ENCODE measurements at regions not wholly inside any gene's neighbourhood (a gene's known extent, or its start where the extent isn't known, plus 50 kb on each side); places are given as distances from the start of the nearest gene placed in this dataset.

DNA sequence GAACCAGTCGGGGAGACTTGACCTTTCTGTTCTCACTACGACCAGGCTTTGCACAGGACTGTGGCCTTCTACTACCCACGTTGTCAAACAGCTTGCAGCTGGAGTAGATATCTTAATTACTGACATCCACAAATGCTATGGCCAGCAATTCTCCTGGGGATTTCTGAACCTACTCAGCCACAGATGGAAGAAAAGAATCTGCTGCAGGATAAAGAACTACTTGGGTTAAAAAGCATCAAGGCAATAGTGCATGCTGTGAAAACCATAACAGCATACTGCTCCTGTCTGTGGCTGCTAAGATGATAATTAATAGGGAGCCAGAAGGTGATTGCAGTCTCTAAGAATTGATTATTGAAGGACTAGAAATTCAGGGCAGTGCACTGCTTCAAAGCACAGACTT is 859.2 kb upstream of the SEMA6D start:
- H3K4me3 ChIP-seq (ENCODE audit: low read depth in 1 of 5, low read length in 5 of 5) = no peak overlapping the region
- no peaks in the 10 kb centered on the region for H3K36me3 ChIP-seq (ENCODE audit: control insufficient read depth in 5 of 5, insufficient read depth in 5 of 5, low read length in 5 of 5)
- no peak overlapping the region for H3K9ac ChIP-seq (ENCODE audit: low read length in 5 of 5)
- H3K27me3 ChIP-seq (ENCODE audit: control insufficient read depth in 5 of 5, insufficient read depth in 4 of 5, low read length in 5 of 5) = no peaks in the 10 kb centered on the region
- H3K4me1 ChIP-seq (ENCODE audit: control insufficient read depth in 5 of 5, insufficient read depth in 5 of 5, low read length in 5 of 5) = no peaks in the 10 kb centered on the region
- no peak overlapping the region for H3K27ac ChIP-seq (ENCODE audit: low read depth, low read length)
- H3K9me3 ChIP-seq (ENCODE audit: control insufficient read depth in 5 of 5, low read length in 5 of 5) = no peaks in the 10 kb centered on the region

DNA sequence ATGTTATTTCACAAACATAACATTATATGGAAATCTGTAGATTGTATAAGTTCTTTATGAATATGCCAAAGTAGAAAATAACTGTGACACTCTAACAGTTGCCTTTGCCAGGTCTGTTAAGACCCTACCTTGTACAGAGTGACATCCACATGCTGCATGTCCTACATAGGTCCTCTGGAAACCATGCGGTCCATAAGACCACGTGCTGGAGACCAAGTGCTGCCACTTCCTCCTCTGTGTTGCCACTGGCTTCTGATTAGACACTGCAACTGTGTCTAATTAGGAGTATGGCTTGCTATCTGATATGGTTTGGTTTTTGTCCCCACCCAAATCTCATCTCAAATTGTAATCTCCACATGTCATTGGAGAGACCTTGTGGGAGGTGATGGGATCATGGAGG is 855.5 kb upstream of the SEMA6D start:
- H3K4me3 ChIP-seq (ENCODE audit: low read depth in 1 of 5, low read length in 5 of 5) = no peak overlapping the region
- H3K27ac ChIP-seq (ENCODE audit: low read depth, low read length) = no peak overlapping the region
- no peaks in the 10 kb centered on the region for H3K36me3 ChIP-seq (ENCODE audit: control insufficient read depth in 5 of 5, insufficient read depth in 5 of 5, low read length in 5 of 5)
- no peak overlapping the region for H3K9ac ChIP-seq (ENCODE audit: low read length in 5 of 5)
- no peaks in the 10 kb centered on the region for H3K27me3 ChIP-seq (ENCODE audit: control insufficient read depth in 5 of 5, insufficient read depth in 4 of 5, low read length in 5 of 5)
- no peaks in the 10 kb centered on the region for H3K9me3 ChIP-seq (ENCODE audit: control insufficient read depth in 5 of 5, low read length in 5 of 5)
- no peaks in the 10 kb centered on the region for H3K4me1 ChIP-seq (ENCODE audit: control insufficient read depth in 5 of 5, insufficient read depth in 5 of 5, low read length in 5 of 5)

DNA sequence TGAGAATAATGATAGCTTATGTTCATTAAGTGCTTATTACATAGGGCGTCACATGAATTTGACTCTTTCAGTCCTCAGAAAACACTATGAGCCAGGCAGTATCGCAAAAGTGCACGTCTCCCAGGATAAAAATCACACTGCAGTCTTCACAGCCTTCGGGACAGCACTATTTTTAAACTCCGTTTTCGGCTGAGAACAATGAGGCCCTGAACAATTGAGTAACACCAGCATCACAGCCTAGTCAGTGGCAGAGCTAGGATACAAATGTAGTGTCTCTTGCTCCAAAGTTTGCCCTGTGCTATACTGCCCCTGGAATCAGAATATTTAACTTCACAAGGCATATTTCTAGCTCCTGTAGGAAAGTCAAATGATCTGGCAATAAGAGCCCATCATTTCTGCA is 852.1 kb upstream of the SEMA6D start:
- H3K4me3 ChIP-seq (ENCODE audit: low read depth in 1 of 5, low read length in 5 of 5) = no peak overlapping the region
- no peak overlapping the region for H3K9ac ChIP-seq (ENCODE audit: low read length in 5 of 5)
- no peaks in the 10 kb centered on the region for H3K27me3 ChIP-seq (ENCODE audit: control insufficient read depth in 5 of 5, insufficient read depth in 4 of 5, low read length in 5 of 5)
- no peaks in the 10 kb centered on the region for H3K4me1 ChIP-seq (ENCODE audit: control insufficient read depth in 5 of 5, insufficient read depth in 5 of 5, low read length in 5 of 5)
- H3K9me3 ChIP-seq (ENCODE audit: control insufficient read depth in 5 of 5, low read length in 5 of 5) = no peaks in the 10 kb centered on the region
- H3K36me3 ChIP-seq (ENCODE audit: control insufficient read depth in 5 of 5, insufficient read depth in 5 of 5, low read length in 5 of 5) = no peaks in the 10 kb centered on the region
- H3K27ac ChIP-seq (ENCODE audit: low read depth, low read length) = no peak overlapping the region

DNA sequence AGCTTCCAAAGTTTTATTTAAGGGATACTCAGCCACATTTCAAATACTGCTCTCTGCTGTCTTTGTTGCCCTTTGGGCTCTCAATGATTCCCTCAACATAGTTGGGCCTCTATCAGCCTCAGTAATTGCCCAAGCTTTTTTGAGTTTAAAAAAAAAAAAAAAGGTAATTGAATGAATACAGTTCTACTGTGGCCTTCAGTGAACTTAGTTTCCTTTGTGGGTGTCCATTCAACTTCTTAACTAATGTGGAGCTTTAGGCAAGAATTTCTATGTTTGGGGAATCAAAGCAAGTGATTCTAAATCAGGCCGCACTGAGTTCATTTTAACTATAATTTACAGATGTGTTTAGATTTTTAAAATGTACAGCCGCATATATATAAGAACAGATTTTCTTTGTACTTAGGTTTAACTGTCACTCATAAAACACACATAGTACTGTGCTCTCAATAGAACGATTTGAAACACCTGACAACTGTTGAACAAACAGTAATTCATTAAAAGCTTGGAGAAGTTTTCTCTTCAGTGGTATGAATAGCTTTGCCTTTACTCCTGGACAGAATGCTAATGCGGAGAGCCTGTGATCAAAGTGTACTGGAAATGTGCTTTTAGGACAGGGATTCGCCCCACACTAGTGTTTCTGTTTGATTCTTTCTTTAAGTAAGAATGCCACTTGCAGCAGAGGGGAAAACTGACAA is 844.9 kb upstream of the SEMA6D start:
- Histone ChIP-seq H3K4me3 (ENCODE audit: low read depth in 1 of 5, low read length in 5 of 5) (no peak overlapping the region), H3K27me3 (ENCODE audit: control insufficient read depth in 5 of 5, insufficient read depth in 4 of 5, low read length in 5 of 5) (no peaks in the 10 kb centered on the region), H3K9ac (ENCODE audit: low read length in 5 of 5) (no peak overlapping the region), H3K9me3 (ENCODE audit: control insufficient read depth in 5 of 5, low read length in 5 of 5) (no peaks in the 10 kb centered on the region), H3K4me1 (ENCODE audit: control insufficient read depth in 5 of 5, insufficient read depth in 5 of 5, low read length in 5 of 5) (no peaks in the 10 kb centered on the region), H3K36me3 (ENCODE audit: control insufficient read depth in 5 of 5, insufficient read depth in 5 of 5, low read length in 5 of 5) (no peaks in the 10 kb centered on the region), H3K27ac (ENCODE audit: low read depth, low read length) (no peak overlapping the region)

DNA sequence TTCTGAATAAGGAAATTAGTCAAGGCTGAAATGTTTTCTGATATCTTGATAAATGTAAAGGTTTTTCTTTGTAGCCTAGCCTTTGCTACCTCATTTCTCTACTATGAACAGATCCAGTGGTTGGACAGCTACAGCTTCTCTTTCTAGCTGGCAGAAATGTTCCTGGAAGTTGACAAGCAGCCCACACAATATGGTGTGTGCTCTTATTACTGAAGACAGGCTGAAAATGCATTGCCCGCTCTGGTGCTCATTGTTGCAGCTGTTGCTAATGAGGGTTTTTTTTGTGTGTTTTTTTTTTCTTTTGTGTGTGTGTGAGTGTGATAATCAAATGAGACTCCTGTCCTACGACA is 844.3 kb upstream of the SEMA6D start:
- no peaks in the 10 kb centered on the region for H3K27me3 ChIP-seq (ENCODE audit: control insufficient read depth in 5 of 5, insufficient read depth in 4 of 5, low read length in 5 of 5)
- no peaks in the 10 kb centered on the region for H3K36me3 ChIP-seq (ENCODE audit: control insufficient read depth in 5 of 5, insufficient read depth in 5 of 5, low read length in 5 of 5)
- no peak overlapping the region for H3K4me3 ChIP-seq (ENCODE audit: low read depth in 1 of 5, low read length in 5 of 5)
- no peaks in the 10 kb centered on the region for H3K4me1 ChIP-seq (ENCODE audit: control insufficient read depth in 5 of 5, insufficient read depth in 5 of 5, low read length in 5 of 5)
- H3K9ac ChIP-seq (ENCODE audit: low read length in 5 of 5) = no peak overlapping the region
- no peaks in the 10 kb centered on the region for H3K9me3 ChIP-seq (ENCODE audit: control insufficient read depth in 5 of 5, low read length in 5 of 5)
- no peak overlapping the region for H3K27ac ChIP-seq (ENCODE audit: low read depth, low read length)

DNA sequence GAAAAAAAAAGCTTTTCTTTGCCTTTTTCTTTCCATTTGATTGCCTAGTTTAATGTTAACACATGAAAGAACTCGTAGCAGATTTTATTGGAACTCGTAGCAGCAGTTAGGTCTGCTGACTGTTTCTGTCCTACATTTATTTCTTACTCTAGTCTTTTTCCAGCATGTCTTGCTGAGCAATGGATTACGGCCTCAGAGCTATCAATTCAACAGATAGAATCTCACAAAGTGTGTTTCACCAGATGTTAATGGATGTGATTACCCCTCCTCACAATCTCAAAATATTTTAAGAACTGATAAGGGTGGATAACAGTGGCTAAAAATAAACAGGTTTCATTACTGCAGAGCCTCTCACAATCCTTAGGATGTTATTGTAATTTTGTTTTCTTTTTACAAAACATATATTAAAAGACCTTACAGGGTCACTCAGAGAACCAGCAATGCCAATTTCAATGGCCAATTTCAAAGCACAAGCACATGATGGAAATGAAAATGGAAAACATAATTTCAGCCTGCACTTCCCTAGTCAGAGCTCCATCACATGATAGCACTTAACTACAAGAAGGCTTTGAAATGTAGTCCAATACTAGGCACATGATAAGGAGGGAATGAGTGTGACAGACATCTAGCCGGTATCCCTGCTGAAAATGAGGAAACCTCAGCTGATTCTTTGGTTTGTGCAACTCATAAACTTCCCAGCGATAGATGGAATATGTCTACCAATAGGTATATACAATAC is 838.1 kb upstream of the SEMA6D start:
- no peaks in the 10 kb centered on the region for H3K27me3 ChIP-seq (ENCODE audit: control insufficient read depth in 5 of 5, insufficient read depth in 4 of 5, low read length in 5 of 5)
- H3K4me3 ChIP-seq (ENCODE audit: low read depth in 1 of 5, low read length in 5 of 5) = no peak overlapping the region
- no peak overlapping the region for H3K27ac ChIP-seq (ENCODE audit: low read depth, low read length)
- no peak overlapping the region for H3K9ac ChIP-seq (ENCODE audit: low read length in 5 of 5)
- H3K4me1 ChIP-seq (ENCODE audit: control insufficient read depth in 5 of 5, insufficient read depth in 5 of 5, low read length in 5 of 5) = no peaks in the 10 kb centered on the region
- no peaks in the 10 kb centered on the region for H3K36me3 ChIP-seq (ENCODE audit: control insufficient read depth in 5 of 5, insufficient read depth in 5 of 5, low read length in 5 of 5)
- H3K9me3 ChIP-seq (ENCODE audit: control insufficient read depth in 5 of 5, low read length in 5 of 5) = peaks cover 0 to 2% (median 0%) of the 10 kb centered on the region in 5 donors

DNA sequence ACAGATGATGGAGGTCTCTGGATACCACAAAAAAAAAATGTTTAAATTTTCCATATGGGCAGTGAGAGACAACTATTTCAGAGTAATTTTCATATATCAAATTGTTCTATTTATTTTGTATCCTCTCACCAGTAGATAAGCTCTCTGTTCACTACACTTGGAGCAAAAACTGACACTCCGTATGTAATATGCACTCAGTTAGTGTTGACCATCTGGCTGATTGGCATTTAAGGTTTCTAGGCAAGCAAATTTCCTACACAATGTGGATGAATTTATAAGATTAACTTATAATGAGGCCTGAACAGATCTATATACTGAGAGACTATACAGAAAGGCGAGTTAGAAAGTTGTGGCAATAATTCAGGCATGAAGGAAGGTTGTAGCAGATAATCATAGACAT is 836.5 kb upstream of the SEMA6D start:
- peaks cover 0 to 2% (median 0%) of the 10 kb centered on the region in 5 donors for H3K9me3 ChIP-seq (ENCODE audit: control insufficient read depth in 5 of 5, low read length in 5 of 5)
- no peaks in the 10 kb centered on the region for H3K4me1 ChIP-seq (ENCODE audit: control insufficient read depth in 5 of 5, insufficient read depth in 5 of 5, low read length in 5 of 5)
- no peaks in the 10 kb centered on the region for H3K36me3 ChIP-seq (ENCODE audit: control insufficient read depth in 5 of 5, insufficient read depth in 5 of 5, low read length in 5 of 5)
- no peaks in the 10 kb centered on the region for H3K27me3 ChIP-seq (ENCODE audit: control insufficient read depth in 5 of 5, insufficient read depth in 4 of 5, low read length in 5 of 5)
- no peak overlapping the region for H3K9ac ChIP-seq (ENCODE audit: low read length in 5 of 5)
- H3K4me3 ChIP-seq (ENCODE audit: low read depth in 1 of 5, low read length in 5 of 5) = no peak overlapping the region
- H3K27ac ChIP-seq (ENCODE audit: low read depth, low read length) = no peak overlapping the region

DNA sequence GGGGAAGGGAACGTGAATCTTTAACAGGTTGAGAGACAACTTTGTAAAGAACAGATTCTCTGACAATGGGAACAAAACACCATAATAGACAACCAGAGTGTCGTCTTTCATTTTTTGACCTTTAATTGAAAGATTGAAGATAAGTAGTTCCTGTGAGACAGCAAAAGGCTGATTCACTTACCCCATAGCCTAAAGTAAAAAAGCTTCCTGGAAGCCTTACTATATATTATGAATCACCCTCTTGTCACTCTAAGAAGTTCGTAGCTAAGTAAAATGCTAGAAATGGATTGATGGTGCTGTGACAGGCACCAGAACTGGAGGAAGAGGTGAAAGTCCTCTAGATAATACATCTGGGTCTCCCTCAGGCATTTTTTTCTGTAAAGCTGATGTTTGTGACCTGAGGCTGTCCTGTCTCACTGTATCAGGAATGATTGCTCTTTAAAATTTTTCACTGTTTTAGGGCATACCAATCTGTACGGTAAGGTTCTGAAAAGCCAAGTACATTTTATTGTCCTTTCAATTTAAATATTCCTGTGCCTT is 824.6 kb upstream of the SEMA6D start:
- Histone ChIP-seq H3K27me3 (ENCODE audit: control insufficient read depth in 5 of 5, insufficient read depth in 4 of 5, low read length in 5 of 5) (no peaks in the 10 kb centered on the region), H3K4me1 (ENCODE audit: control insufficient read depth in 5 of 5, insufficient read depth in 5 of 5, low read length in 5 of 5) (no peaks in the 10 kb centered on the region)

DNA sequence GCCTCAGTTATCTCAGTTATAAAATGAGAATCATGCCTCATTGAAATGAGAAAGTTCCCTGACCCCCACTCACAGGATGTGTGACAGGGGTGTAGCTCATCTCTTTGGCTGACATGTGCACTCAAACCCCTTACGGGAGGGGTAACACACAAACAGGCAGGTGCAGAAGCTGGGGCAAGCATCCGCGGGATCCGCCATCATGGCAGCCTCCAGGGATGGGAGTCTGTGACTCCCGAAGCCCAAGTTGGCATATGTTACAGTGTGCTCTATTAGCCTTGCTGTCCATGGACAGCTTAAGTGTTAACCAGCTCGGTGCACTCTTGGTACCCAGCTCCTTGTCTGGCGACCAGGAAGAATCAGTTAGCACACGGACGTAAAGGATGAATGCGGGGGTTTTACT is 822.7 kb upstream of the SEMA6D start:
- no peaks in the 10 kb centered on the region for H3K27me3 ChIP-seq (ENCODE audit: control insufficient read depth in 5 of 5, insufficient read depth in 4 of 5, low read length in 5 of 5)
- H3K36me3 ChIP-seq (ENCODE audit: control insufficient read depth in 5 of 5, insufficient read depth in 5 of 5, low read length in 5 of 5) = no peaks in the 10 kb centered on the region
- H3K27ac ChIP-seq (ENCODE audit: low read depth, low read length) = no peak overlapping the region
- no peaks in the 10 kb centered on the region for H3K4me1 ChIP-seq (ENCODE audit: control insufficient read depth in 5 of 5, insufficient read depth in 5 of 5, low read length in 5 of 5)
- H3K4me3 ChIP-seq (ENCODE audit: low read depth in 1 of 5, low read length in 5 of 5) = no peak overlapping the region
- H3K9me3 ChIP-seq (ENCODE audit: control insufficient read depth in 5 of 5, low read length in 5 of 5) = no peaks in the 10 kb centered on the region
- H3K9ac ChIP-seq (ENCODE audit: low read length in 5 of 5) = no peak overlapping the region

More for the DNA sequence above, 824.6 kb upstream of the SEMA6D start:
- no peak overlapping the region for H3K9ac ChIP-seq (ENCODE audit: low read length in 5 of 5)
- no peak overlapping the region for H3K4me3 ChIP-seq (ENCODE audit: low read depth in 1 of 5, low read length in 5 of 5)
- no peaks in the 10 kb centered on the region for H3K9me3 ChIP-seq (ENCODE audit: control insufficient read depth in 5 of 5, low read length in 5 of 5)
- no peak overlapping the region for H3K27ac ChIP-seq (ENCODE audit: low read depth, low read length)
- H3K36me3 ChIP-seq (ENCODE audit: control insufficient read depth in 5 of 5, insufficient read depth in 5 of 5, low read length in 5 of 5) = no peaks in the 10 kb centered on the region

DNA sequence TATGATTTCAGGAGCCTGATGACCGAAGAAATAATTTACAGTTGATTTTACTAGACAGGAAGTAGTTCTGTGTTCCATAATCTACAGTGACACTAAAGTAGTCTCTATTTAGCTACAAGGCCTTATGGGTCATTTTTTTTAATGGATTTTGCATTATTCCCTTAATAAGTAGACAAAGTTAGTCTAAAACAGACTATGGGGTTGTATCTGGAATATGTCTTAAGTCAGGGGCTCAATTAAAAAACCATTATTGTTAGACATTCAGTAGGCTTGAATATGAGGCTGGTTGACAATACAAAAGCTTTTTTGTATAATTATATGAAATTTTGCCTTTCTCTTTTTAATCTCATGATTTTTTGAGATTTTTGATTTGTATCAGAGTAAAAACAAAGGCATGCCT is 820.0 kb upstream of the SEMA6D start:
- H3K4me3 ChIP-seq (ENCODE audit: low read depth in 1 of 5, low read length in 5 of 5) = no peak overlapping the region
- no peak overlapping the region for H3K27ac ChIP-seq (ENCODE audit: low read depth, low read length)

More for the DNA sequence above, 820.0 kb upstream of the SEMA6D start:
- Histone ChIP-seq H3K9me3 (ENCODE audit: control insufficient read depth in 5 of 5, low read length in 5 of 5) (no peaks in the 10 kb centered on the region), H3K27me3 (ENCODE audit: control insufficient read depth in 5 of 5, insufficient read depth in 4 of 5, low read length in 5 of 5) (no peaks in the 10 kb centered on the region), H3K36me3 (ENCODE audit: control insufficient read depth in 5 of 5, insufficient read depth in 5 of 5, low read length in 5 of 5) (no peaks in the 10 kb centered on the region), H3K9ac (ENCODE audit: low read length in 5 of 5) (no peak overlapping the region), H3K4me1 (ENCODE audit: control insufficient read depth in 5 of 5, insufficient read depth in 5 of 5, low read length in 5 of 5) (no peaks in the 10 kb centered on the region)

Data from subcutaneous abdominal adipose tissue (tissue), 5 donors.